Activated CD8-positive, alpha-beta memory T cell treated with anti-CD3 and anti-CD28 coated beads, Interleukin-2, amount 50 U/mL, for 48 hours (primary cell): ENCODE measurements at regions not wholly inside any gene's neighbourhood (a gene's known extent, or its start where the extent isn't known, plus 50 kb on each side); places are given as distances from the start of the nearest gene placed in this dataset.

Source experiments
- DNase-seq: peaks from one replicate; pipeline ENCODE4 v3.0.0-alpha.2; 2020

DNA sequence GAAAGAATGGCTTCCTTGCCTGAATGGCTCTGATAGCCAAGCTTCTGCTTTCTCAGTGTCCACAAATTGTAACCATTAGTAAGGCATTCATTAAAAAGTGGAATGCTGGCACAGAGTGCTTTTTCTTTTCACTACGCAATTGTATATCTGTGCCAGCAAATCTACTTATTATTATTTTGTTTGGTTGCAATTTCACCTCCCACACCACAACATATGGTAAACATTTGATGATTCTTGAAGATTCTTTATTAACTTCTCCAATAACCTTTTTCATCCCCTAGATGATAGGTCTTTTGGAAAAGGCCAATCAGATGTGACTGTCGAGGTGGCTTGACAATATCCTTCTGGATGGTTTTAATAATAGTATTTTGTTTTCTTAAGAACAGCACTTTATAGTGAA, 234.1 kb downstream of the TMEM38B start:
- DNase-seq, result no peak

DNA sequence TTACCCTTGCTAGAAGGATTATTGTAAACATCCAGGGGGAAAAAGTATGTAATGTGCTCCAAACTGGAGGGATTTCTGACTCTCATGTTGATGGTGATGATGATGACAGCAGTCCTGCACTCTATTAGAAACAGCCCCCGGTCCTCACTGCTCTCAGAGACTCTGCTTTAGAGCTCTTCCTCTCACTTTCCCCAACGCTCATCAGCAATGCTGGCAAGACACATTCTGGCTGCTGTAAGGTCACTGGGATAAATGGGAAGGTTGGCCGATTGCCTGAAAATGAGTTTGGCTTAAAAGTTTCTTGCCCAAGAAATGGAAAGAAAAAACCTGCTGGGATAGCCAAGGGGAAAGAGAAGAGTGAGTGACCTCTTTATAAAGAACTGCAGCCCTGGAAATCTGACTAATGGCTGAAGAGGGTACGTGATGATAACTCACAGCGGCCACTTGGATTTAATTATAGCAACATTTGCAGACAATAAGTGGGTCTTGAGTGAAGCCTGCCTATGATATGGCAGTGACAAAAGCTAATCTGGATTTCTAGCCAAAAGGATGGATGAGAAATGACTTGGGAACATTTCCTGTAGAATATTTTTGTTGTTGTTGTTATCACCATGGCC, 235.8 kb downstream of the TMEM38B start:
- no peak for DNase-seq

DNA sequence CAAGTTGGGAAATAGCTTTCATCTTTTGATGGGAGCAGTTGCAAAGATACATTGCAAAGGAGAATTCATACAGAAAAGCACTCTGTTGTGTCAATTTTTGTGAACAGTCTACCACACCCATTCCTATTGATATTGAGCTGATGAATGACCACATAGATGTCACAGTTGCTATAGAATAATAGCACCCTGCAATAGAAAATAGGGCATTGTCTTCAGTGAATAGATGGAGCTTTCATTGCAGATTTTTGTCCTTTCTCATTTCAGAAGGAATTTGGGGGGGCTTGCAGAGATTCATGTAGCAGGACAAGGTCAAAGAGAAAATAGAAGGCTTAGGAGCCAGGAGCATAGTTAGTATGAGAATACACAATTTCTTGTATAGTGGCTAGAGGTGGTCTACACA, 237.9 kb downstream of the TMEM38B start:
- DNase-seq, result no peak

DNA sequence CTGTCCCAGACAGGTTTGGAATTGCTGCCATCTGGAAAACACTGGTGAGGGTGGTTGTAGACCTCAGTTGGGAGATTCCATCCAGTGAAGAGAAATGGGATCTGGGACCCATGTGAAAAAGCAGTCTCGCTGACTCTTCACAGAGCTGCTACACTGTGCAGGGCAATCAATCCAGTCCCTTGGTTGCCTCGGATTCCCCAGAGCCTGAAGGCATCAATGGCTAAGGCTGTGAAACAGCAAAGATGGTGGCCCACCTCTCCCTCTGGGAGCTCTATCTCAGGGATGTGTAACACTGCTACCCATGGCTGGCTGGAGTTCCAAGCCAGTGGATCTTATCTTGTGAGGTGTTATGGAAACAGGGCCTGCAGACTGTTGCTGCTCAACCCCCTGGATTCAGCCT, 256.1 kb downstream of the TMEM38B start:
- no peak for DNase-seq

DNA sequence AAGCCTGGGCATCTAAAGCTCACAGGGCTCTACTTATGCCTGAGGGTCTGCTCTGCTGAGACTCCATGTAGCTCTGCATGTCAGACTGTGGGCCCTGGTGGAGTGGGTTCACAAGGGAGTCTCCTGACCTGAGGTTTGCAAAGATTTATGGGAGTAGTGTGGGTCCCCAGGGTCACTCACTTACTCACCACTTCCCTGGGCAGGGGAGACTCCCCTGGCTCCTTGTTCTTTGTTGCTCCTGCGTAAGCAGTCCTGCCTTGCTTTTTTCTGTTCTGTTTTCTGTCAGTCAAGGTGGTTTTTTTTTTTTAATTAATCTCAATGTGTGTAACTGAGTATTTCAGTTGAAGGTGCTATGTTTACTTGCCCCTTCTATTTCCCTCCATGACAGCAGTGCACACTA, 256.6 kb downstream of the TMEM38B start:
- DNase-seq, result no peak

DNA sequence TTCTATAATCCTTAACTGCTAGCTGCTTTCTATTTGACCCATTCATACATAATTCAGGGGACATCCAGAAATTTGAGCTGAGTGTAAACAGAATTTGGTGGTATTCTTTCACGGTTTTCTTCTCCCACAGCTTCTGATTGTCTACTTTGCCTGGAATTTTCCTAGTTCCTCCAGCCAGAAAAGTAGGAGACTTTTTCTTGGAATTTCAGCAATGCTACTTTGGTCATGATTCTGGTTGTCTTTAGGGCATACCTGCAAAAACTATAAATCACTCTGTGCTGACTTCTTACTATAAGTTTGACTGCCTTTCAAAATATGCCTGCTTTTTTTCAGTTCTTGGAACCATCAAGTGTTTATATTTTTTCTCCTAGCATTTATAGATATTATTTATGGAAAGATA, 260.2 kb downstream of the TMEM38B start:
- DNase-seq, result no peak

DNA sequence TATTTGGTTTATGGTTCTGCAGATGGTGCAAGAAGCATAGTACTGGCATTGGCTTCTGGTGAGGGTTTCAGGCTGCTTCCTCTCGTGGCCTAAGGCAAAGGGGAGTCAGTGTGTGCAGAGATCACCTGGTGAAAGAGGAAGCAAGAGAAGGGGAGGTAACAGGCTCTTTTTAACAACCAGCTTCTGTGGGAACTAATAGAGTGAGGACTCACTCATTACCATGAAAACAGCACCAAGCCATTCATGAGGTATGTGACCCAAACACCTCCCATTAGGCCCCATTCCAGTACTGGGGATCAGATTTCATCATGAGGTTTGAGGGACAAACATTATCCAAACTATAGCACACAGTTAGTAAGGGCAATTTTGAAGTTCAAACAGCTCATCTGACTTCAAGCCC, 263.5 kb downstream of the TMEM38B start:
- no peak for DNase-seq

DNA sequence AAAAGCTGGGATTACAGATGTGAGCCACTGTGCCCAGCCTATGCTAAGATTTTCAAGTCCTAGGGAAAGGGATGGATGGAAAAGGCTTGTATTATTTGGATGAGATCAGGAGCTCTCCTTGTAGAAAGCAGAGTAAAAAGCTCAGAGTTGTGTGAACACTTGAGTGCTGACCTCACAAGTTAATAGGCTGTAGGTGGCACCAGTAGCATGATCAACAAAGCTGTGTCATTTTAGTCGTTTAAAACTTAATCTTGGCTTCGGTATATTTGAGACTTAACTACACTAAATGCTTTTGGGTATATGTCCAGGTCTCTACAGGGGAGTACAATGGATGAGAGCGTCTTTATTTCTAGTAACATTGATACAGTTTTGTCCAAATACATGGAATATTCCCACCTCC, 264.2 kb downstream of the TMEM38B start:
- no peak for DNase-seq

DNA sequence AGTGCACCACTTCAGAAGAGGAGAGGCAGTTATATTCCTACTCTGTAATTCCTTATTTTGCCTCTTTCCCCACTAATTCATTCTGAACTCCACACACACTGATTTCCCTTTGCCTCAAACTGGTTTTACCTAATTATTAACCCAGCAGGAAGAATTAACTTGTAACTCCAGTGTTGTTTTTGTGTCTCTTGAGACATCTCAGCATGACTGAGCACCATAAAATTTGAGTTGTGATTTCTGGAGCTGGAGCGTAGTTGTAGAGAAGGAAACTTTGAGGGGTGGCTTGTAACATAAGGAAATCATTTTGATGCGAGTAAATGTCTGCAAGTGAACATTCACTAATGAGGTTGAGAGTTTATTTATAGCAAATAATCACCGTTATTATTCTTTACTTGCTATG, 265.2 kb downstream of the TMEM38B start:
- no peak for DNase-seq

DNA sequence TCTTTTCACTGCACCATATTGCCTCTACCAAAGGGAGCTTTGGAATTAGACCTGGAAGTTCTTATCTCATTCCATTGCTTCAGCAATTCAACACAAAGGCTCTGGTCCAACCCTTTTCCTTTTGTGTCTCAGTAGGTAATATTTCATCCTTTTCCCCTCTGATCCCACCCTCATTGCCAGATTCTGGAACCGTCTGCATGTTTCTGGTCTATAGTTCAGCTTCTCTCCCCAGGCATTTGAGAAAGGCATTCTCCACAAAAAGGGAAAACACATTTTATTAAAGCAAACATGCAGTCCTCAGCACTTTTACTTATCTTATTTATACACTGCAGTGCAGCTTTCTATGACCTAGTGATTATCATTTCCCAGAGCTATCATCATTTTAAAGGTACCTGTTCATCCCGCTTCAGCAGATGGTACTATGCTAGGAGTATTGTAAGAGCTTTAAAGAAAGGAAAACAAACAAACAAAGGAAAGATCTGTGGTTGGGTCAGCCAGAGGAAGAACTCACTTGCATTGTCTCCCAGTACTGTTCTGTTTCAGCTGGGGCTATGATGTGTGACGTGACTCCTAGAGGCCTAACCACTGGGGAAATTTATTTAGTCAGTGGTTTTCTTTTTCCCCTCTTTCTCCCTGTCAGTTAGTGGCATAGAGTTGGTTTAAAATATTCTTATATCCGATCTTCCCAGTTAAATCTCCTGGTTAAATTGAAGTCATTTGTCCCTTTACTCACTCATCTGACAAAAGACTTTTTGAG, 269.2 kb downstream of the TMEM38B start:
- no peak for DNase-seq

DNA sequence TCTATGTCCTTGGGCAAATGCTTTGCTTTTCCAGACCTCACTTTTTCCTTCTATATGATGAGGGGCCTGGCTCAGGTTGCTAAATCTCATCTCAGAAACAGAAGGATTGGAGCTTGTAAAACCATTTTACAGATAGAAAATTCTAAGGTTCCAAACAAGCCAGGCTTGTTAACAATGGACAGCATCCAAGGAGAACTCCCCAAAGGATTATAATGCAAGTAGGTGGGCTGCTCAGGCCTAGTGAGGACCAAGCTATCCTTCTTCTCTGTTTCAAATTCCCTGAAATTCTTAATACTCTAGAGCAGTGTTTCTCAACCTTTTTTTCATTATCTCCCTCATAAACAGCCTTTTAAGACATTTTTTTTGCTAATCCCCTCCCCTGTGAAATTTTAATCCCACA, 269.8 kb downstream of the TMEM38B start:
- DNase-seq, result no peak

DNA sequence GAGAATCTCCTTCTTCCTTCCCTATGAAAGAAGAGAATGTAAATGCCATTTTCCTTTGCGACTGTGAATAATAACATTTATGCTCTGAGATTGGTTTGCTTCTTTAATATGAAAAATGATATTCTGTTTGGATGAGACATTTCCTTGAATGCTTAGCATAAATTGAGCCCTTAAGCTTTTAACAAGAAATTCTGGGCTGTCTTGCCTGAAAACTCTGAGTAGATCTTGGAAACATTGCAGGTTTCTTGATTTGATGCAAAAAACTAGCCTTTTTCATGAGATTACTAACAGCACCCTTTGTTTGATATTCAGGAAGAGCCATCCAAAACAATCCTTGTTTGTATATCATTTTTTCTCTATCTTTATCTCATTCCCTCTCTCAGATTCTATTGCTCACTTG, 272.5 kb downstream of the TMEM38B start:
- DNase-seq, result no peak

DNA sequence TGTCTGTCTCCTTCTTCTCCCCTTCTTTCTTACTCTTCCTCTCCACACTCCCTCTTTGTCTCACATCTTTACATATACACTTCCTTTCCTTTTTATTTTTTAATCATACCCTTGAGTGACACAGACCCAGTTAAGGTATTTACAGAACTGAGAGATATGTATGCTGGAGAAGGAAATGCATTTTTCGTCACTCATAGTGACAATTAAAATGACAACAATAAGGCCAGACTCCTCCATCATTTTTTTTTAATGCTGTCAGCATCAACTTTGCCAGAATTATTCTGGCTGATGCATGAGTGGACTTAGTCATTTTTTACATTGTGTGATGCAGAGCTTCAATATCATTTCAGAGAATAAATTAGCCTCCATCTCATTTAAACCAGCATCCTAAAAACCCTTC, 272.9 kb downstream of the TMEM38B start:
- no peak for DNase-seq

DNA sequence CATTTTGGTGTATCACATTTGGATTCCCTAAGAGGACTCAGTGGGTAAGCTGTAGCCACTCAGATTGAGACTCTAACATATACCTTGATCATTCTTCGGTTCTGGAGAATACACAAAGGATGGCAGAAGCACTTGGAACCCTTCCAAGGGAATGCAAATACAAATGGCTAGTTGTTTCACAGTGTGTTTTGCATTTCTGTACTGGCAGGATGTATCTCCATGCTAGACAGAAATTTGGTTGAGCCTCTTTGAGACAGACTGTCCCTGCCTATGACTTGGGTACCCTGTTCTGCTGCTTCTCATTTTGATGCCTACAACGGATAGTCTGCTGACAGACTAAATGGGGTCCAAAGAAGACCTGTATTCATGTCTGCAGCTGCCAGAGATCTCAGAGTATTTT, 273.5 kb downstream of the TMEM38B start:
- DNase-seq, result no peak

DNA sequence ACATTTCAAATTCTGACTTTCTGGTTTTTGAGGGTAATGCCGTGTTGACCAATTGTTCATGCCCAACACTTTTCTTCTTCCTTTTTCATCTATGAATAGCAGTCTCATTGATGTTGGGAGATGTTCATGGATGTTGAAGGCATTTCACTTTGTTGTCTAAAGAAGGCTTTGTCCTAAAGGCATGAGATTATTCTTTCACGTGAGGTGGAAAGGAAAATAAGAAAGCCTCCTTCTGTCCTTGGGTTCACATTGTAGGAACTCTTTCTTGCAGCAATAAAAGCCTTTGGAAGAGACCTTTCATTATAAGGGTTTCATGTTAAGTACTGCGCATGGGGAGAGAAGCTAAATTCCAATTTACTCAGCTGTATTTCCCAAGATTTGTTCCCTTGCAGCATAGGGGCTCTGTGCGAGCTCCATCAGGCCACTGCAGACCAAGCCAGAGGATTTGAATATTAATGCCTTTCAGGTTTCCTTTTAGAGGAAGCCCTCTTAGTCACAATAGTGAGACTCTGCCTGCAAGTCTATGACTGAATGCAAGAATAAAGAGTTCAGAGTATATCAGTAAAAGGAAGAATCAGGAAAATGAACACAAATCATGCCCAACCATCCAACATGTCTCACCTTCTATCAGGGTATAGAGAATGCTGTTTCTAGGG, 274.6 kb downstream of the TMEM38B start:
- DNase-seq, result no peak

DNA sequence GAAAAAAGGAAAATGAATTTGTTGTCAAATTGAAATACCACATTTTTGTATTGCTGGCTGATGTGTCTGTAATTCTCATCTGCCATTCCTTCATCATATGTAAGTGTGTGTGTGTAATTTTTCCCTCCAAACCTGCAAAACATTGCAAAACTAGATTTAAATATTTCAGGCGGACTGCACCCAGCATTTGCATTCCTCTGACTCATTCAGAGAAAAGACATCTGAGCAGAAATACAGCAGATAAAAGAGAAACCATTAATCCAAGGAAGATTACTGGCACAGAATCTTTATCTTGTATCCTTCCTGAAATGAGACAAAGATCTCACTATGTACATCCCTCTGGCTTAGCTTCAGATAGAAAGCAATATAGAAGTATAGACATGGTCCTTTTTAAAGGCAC, 275.3 kb downstream of the TMEM38B start:
- DNase-seq, result no peak

DNA sequence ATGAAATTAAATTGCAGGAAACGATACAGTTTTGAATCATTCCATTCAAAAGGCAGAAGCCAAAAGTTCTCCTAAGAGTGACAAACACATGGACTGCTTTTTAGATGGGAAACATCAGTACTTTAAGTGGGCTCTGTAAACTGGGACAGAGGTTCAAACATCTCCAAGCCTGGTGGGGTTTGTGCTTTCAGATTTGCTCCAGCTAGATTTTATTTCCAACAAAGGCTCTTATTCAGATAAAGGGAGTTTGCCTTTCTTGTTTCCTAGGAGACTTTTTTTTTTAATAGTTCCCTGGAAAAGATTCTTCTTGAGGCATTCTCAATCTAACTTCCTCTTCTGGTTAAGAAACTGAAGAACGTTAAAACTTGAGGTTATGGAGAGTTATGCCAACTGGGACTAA, 277.6 kb downstream of the TMEM38B start:
- no peak for DNase-seq

DNA sequence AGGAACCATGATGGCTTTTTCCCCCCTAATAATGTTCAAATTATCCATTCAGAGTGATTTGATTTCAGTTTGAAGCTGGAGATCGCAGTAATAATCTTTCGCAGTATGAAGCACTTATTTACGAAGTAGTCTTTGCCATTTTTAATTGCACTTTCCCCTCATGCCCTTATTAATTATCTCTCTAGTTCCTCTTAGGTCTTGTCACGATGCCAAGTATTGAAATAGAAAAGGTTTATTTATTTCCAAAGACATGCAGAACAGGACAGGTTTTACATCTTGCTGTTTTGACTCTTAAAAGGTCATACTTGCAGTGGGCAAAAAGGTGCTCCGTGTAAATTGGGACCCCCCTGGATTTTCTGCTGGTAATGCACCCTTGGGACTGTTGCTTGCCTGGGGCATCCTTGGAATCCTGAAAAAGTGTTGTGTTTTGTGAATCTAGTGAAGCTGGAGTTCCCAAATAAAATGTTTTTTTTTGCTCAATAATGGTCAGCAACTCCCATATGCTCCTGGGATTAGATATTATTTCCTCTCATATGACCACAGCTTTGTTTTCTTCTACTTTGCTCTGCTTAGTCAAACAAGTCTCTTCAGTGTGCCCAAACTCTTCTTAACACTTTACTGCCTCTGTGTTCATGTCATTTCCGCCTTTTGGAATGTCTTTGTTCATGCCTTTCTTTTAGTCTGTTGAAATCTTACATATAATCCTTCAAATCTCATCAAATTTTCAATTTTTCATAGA, 278.3 kb downstream of the TMEM38B start:
- DNase-seq, result no peak

DNA sequence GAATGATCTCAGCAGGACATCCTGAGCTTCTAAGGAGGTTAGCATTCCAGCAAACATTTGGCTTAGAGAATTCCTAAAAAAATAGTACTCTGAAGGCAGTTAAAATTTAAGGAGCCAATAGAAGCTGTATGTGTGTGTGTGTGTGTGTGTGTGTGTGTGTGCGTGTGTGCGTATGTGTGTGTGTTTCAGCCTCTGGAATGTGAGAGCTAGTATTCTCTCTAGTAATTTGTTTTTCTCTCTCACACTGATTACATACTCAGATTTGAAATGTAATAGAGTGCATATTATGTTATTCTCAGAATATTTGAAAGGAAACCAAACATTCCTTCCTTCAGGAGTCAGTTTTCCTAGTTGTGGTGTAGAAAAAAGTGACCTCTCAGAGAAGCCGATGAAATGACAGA, 279.6 kb downstream of the TMEM38B start:
- DNase-seq, result no peak

DNA sequence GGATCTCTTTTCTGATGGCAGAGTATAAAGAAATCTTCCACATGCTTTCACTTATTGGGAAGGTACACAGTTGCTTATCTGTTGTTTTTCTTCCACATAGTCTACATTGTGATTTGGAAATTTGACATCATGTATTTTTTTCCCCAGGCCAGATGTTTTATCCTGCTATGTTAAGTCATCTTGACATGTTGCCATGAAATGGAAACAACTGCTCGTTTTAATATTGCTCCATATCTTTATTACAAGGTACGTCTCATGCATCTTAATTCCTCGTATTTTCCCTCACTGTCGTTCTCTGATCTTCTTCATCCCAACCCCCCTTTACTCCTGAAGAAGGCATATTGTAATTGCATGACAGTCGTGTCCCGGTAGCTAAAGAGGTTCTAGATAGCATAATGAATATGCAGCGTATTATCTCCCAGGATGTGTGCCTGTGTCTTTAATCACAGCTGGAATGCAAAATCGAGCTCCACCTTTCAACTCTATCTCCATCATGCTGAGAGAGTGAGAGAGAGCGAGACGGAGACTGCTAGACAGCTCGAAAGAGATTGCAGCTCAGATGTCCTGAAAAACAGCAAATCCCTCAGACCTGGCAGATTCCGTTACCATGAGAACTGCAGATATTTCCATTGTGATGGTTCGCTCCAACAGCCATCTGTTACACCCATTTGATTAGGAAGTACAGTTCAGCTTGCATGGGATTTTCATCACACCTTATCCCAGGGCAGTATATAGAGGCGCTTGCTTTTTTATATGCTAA, 281.7 kb downstream of the TMEM38B start:
- DNase-seq, result no peak

DNA sequence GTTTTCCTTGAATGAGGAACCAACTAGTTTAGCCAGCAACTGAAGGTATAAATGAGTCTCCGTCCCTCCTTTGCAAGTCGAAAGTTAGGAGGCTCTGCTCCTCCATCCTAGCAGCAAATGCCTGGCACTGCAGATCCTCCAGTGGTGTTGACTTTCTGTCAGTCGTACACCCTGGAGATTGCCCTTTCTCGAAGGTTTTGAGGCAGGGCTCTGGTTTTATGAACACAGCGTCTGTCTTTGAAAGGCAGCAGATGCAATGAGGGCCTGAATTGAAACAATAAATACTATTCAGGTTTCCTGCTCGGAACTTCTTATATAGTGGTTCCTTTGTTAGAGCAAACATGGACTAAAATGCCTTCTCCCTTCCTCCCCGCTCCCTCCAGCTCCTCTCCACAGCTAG, 284.0 kb downstream of the TMEM38B start:
- DNase-seq, result no peak

DNA sequence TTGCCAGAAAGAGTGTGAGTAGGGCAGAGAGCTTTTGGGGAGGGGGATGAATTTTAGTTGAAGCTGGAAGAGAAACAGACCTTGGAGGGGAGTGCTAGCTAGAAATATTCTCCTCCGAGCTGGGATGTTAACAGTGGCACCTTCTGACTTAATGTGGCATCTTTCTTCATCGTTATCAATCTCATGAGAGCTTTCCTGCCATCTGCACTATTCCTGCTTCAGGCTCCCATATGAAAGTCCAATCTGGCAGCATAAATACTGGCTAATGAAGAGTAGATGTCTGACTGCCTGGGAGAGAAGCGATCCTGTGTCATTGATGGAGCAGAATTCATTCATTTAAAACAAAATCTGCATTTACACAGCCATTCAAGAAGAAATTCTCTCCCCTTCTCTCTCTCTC, 284.5 kb downstream of the TMEM38B start:
- no peak for DNase-seq

DNA sequence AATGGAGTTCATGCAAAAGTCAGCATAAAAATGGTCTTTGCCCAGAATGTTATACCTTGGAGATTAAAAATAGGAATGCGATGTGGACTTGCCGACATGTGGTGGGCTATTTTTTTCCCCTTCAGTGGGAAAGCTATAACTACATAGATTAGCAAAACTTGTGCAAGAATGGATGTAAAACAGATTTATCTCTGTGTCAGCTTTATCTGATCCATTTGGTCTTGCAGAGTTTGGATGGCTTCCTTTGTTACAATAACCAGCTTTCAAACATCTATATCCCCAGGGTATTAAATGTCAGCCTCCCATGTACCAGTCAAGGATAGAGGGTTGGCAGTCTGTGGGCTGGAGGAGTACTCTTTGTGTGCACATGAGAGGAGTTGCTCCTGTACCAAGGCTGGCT, 284.9 kb downstream of the TMEM38B start:
- no peak for DNase-seq
